ENCODE measurements at regions not wholly inside any gene's neighbourhood (a gene's known extent, or its start where the extent isn't known, plus 50 kb on each side); places are given as distances from the start of the nearest gene placed in this dataset.
A peak's percentile ranks its signal among the peaks of the same experiment; 100 is the strongest.

- TF ChIP-seq TEAD3 (CRISPR knock-in tag; optimal IDR thresholded peaks at IDR 0.05; ENCODE audit: borderline replicate concordance) (no peak), SUZ12 (IDR thresholded peaks at IDR 0.05; ENCODE audit: low read depth, low read length) (no peak), THYN1 (CRISPR knock-in tag; IDR thresholded peaks at IDR 0.05; ENCODE audit: borderline replicate concordance, low read depth) (no peak), TCF7L2 (IDR thresholded peaks at IDR 0.05; ENCODE audit: low read depth, low read length) (no peak), CEBPB (IDR thresholded peaks at IDR 0.05; ENCODE audit: borderline replicate concordance, low read depth, low read length) (no peak), CTCF (CRISPR knock-in tag; IDR thresholded peaks at IDR 0.05) (no peak), FOXK1 (CRISPR knock-in tag; IDR thresholded peaks at IDR 0.05; ENCODE audit: borderline replicate concordance, low read depth) (peak; percentile 45; the same call in 1 of the 2 replicates), ZNF232 (CRISPR knock-in tag; IDR thresholded peaks at IDR 0.05; ENCODE audit: borderline replicate concordance) (no peak), ZNF850 (CRISPR knock-in tag; conservative IDR thresholded peaks at IDR 0.05) (no peak), ZNF253 (CRISPR knock-in tag; IDR thresholded peaks at IDR 0.05; ENCODE audit: borderline replicate concordance) (no peak), NFIB (CRISPR knock-in tag; IDR thresholded peaks at IDR 0.05; ENCODE audit: borderline replicate concordance) (no peak), ZNF703 (CRISPR knock-in tag; IDR thresholded peaks at IDR 0.05; ENCODE audit: borderline replicate concordance) (no peak), SNRNP70 (IDR thresholded peaks at IDR 0.05; ENCODE audit: low read depth, low read length) (no peak), ZNF883 (CRISPR knock-in tag; IDR thresholded peaks at IDR 0.05; ENCODE audit: not compliant biosample characterization) (no peak), EHMT2 (IDR thresholded peaks at IDR 0.05; ENCODE audit: borderline replicate concordance, low read depth, low read length) (no peak), ZKSCAN8 (CRISPR knock-in tag; IDR thresholded peaks at IDR 0.05; ENCODE audit: borderline replicate concordance) (no peak), MED8 (CRISPR knock-in tag; IDR thresholded peaks at IDR 0.05; ENCODE audit: insufficient replicate concordance) (no peak), ZNF644 (CRISPR knock-in tag; IDR thresholded peaks at IDR 0.05; ENCODE audit: low read depth) (0 out of 2 replicates have a peak, but pooled peaks have one; percentile 44), ZNF740 (CRISPR knock-in tag; IDR thresholded peaks at IDR 0.05) (no peak), ZNF564 (CRISPR knock-in tag; IDR thresholded peaks at IDR 0.05) (no peak), ATF7-NPFF (CRISPR knock-in tag; IDR thresholded peaks at IDR 0.05; ENCODE audit: low read depth) (no peak), ZNF180 (CRISPR knock-in tag; IDR thresholded peaks at IDR 0.05; ENCODE audit: borderline replicate concordance, low read depth) (no peak), PHF5A (CRISPR knock-in tag; IDR thresholded peaks at IDR 0.05; ENCODE audit: low read depth, unreplicated experiment) (no peak)
- TF ChIP-seq, protein P1, sequence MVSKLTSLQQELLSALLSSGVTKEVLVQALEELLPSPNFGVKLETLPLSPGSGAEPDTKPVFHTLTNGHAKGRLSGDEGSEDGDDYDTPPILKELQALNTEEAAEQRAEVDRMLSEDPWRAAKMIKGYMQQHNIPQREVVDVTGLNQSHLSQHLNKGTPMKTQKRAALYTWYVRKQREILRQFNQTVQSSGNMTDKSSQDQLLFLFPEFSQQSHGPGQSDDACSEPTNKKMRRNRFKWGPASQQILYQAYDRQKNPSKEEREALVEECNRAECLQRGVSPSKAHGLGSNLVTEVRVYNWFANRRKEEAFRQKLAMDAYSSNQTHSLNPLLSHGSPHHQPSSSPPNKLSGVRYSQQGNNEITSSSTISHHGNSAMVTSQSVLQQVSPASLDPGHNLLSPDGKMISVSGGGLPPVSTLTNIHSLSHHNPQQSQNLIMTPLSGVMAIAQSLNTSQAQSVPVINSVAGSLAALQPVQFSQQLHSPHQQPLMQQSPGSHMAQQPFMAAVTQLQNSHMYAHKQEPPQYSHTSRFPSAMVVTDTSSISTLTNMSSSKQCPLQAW (CRISPR knock-in tag; IDR thresholded peaks at IDR 0.05), result no peak
- TF ChIP-seq, protein P2, sequence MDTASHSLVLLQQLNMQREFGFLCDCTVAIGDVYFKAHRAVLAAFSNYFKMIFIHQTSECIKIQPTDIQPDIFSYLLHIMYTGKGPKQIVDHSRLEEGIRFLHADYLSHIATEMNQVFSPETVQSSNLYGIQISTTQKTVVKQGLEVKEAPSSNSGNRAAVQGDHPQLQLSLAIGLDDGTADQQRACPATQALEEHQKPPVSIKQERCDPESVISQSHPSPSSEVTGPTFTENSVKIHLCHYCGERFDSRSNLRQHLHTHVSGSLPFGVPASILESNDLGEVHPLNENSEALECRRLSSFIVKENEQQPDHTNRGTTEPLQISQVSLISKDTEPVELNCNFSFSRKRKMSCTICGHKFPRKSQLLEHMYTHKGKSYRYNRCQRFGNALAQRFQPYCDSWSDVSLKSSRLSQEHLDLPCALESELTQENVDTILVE (CRISPR knock-in tag; IDR thresholded peaks at IDR 0.05), result no peak
- TF ChIP-seq, protein P3, sequence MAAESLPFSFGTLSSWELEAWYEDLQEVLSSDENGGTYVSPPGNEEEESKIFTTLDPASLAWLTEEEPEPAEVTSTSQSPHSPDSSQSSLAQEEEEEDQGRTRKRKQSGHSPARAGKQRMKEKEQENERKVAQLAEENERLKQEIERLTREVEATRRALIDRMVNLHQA (CRISPR knock-in tag; IDR thresholded peaks at IDR 0.05), result no peak
These were observed 74.7 kb upstream of the SDK2 start (continued) for GRCh38 chr17:73718912-73719311.

Data from HepG2 (cell line).